Activated T-cell treated with anti-CD3 and anti-CD28 coated beads for 4 hours (primary cell): ENCODE measurements at regions not wholly inside any gene's neighbourhood (a gene's known extent, or its start where the extent isn't known, plus 50 kb on each side); places are given as distances from the start of the nearest gene placed in this dataset.
"Not testable (repeated sequence)": the region's sequence is repeated elsewhere in the genome, so short reads cannot be mapped to it uniquely, and the experiment has no call there.

Experiments used
- DNase-seq: peaks from one replicate; pipeline ENCODE4 v3.0.0-alpha.2; 2020

- not testable (repeated sequence) for DNase-seq
Measured at GRCh38 chr15:84094720-84095119, 140.9 kb upstream of the GOLGA6L4 start.

- not testable (repeated sequence) for DNase-seq
Measured at GRCh38 chr15:84097053-84097452, 138.5 kb upstream of the GOLGA6L4 start.

GRCh38 chr15:84098604-84099003 lies 137.0 kb upstream of the GOLGA6L4 start:
- DNase-seq, result no peak

GRCh38 chr15:84099181-84099580 lies 136.4 kb upstream of the GOLGA6L4 start:
- no peak for DNase-seq

- DNase-seq, result no peak
Measured at GRCh38 chr15:84103345-84103744, 132.2 kb upstream of the GOLGA6L4 start.

- no peak for DNase-seq
Measured at GRCh38 chr15:84104853-84105252, 130.7 kb upstream of the GOLGA6L4 start.

- no peak for DNase-seq
Measured at GRCh38 chr15:84108728-84109127, 126.8 kb upstream of the GOLGA6L4 start.

- no peak for DNase-seq
Measured at GRCh38 chr15:84111575-84111974, 124.0 kb upstream of the GOLGA6L4 start.

- DNase-seq, result no peak
Measured at GRCh38 chr15:84112025-84112424, 123.5 kb upstream of the GOLGA6L4 start.

- DNase-seq, result no peak
Measured at GRCh38 chr15:84113919-84114318, 121.7 kb upstream of the GOLGA6L4 start.

- not testable (repeated sequence) for DNase-seq
Measured at GRCh38 chr15:84114680-84115079, 120.9 kb upstream of the GOLGA6L4 start.

- not testable (repeated sequence) for DNase-seq
Measured at GRCh38 chr15:84119351-84119750, 116.2 kb upstream of the GOLGA6L4 start.

GRCh38 chr15:84120903-84121302 lies 114.7 kb upstream of the GOLGA6L4 start:
- not testable (repeated sequence) for DNase-seq

GRCh38 chr15:84128706-84129105 lies 106.9 kb upstream of the GOLGA6L4 start:
- DNase-seq, result not testable (repeated sequence)

GRCh38 chr15:84130098-84130831 lies 105.3 kb upstream of the GOLGA6L4 start:
- not testable (repeated sequence) for DNase-seq

GRCh38 chr15:84135931-84136456 lies 99.6 kb upstream of the GOLGA6L4 start:
- DNase-seq, result not testable (repeated sequence)

GRCh38 chr15:84142888-84143337 lies 92.7 kb upstream of the GOLGA6L4 start:
- peak; percentile 63 for DNase-seq

- DNase-seq, result no peak
Measured at GRCh38 chr15:84143753-84144314, 91.7 kb upstream of the GOLGA6L4 start.

GRCh38 chr15:84144946-84145345 lies 90.6 kb upstream of the GOLGA6L4 start:
- DNase-seq, result not testable (repeated sequence)

GRCh38 chr15:84146299-84146698 lies 89.3 kb upstream of the GOLGA6L4 start:
- not testable (repeated sequence) for DNase-seq

- not testable (repeated sequence) for DNase-seq
Measured at GRCh38 chr15:84147307-84147706, 88.3 kb upstream of the GOLGA6L4 start.

- no peak for DNase-seq
Measured at GRCh38 chr15:84151205-84151931, 84.2 kb upstream of the GOLGA6L4 start.

- not testable (repeated sequence) for DNase-seq
Measured at GRCh38 chr15:84152381-84152979, 83.1 kb upstream of the GOLGA6L4 start.
